ACHN (cell line): ENCODE measurements at regions not wholly inside any gene's neighbourhood (a gene's known extent, or its start where the extent isn't known, plus 50 kb on each side); places are given as distances from the start of the nearest gene placed in this dataset.
"Not testable (repeated sequence)": the region's sequence is repeated elsewhere in the genome, so short reads cannot be mapped to it uniquely, and the experiment has no call there.

Experiments
- DNase-seq: peaks from one replicate; pipeline ENCODE4 v3.0.0-alpha.2; 2015
- in situ Hi-C: cut with HindIII; loops from 2 replicates; pipeline ENCODE4 v1.10.0; 2017; ENCODE audit warnings: low sequenced_read_pairs, low pct_ligation_motif_present, low pct_unique_long_range_greater_than_20kb

- in situ Hi-C loops, result no loop called here
- no peak for DNase-seq
Observed at GRCh38 chr5:93245226-93245625, 335.8 kb downstream of the NR2F1-AS1 start.

GRCh38 chr5:93243481-93243880, 337.5 kb downstream of the NR2F1-AS1 start:
- in situ Hi-C loops, result no loop called here
- no peak for DNase-seq

GRCh38 chr5:93240228-93240834, 340.7 kb downstream of the NR2F1-AS1 start:
- DNase-seq, result no peak
- in situ Hi-C loops, result no loop called here

GRCh38 chr5:93236807-93237421, 344.1 kb downstream of the NR2F1-AS1 start:
- no peak for DNase-seq

GRCh38 chr5:93235761-93236160, 345.3 kb downstream of the NR2F1-AS1 start:
- DNase-seq, result no peak
- in situ Hi-C loops, result no loop called here

More at GRCh38 chr5:93236807-93237421, 344.1 kb downstream of the NR2F1-AS1 start:
- in situ Hi-C loops, result no loop called here

- in situ Hi-C loops, result no loop called here
- DNase-seq, result no peak
Observed at GRCh38 chr5:93226202-93226735, 354.8 kb downstream of the NR2F1-AS1 start.

DNA sequence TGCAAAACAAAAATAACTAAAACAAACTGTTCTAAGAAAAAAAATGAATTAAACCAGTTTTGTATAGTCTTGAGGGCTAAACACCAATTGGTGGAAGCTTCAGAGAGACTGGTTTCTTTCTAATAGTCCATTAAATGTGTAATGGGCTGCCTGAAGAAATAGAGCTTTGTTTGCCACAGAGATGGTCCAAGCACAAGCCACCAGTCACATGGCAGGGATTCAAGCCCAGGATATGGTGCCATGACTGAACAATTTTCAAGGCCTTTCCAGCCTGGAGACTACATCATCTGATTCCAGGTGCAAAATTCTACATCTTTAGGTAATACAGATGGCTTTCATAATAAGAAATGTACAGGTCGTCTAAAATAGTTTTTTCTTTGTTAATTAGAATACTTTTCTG, 355.3 kb downstream of the NR2F1-AS1 start:
- in situ Hi-C loops, result no loop called here
- no peak for DNase-seq

DNA sequence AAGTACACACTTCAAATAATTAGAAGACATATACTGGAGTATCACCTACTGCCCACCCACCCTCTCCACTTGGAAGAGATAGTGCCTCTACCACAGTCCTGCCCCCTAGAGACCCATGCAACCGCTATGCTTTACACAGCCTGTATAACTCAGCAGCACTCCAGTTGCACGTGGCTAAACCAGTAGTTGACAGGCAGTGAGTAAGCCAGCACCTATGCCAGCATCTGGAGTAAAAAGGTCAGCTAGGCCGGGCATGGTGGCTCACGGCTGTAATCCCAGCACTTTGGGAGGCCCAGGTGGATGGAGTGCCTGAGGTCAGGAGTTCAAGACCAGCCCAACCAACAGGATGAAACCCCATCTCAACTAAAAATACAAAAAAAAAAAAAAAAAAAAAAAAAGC, 356.4 kb downstream of the NR2F1-AS1 start:
- in situ Hi-C loops, result no loop called here
- no peak for DNase-seq

DNA sequence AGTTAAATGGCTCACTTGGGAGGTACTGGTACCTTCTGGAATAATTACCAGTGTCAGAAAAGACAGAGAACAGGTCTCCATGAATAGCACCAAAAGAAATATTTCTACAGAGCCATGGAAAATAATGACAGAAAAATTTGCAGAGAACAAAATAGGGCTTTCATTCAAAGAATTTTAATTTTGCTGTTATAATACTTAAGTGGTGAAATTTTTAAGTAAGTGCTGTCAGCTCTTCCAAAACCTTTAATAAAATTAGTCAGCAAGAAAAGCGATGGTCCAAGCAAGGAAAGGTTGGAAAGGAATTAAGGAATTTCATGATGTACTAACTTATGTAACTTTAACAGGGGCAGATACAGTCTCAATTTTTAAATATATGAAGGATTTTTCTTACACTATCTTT, 359.2 kb downstream of the NR2F1-AS1 start:
- no peak for DNase-seq
- in situ Hi-C loops, result no loop called here

- no peak for DNase-seq
- in situ Hi-C loops, result no loop called here
Observed at GRCh38 chr5:93220431-93220830, 360.6 kb downstream of the NR2F1-AS1 start.

DNA sequence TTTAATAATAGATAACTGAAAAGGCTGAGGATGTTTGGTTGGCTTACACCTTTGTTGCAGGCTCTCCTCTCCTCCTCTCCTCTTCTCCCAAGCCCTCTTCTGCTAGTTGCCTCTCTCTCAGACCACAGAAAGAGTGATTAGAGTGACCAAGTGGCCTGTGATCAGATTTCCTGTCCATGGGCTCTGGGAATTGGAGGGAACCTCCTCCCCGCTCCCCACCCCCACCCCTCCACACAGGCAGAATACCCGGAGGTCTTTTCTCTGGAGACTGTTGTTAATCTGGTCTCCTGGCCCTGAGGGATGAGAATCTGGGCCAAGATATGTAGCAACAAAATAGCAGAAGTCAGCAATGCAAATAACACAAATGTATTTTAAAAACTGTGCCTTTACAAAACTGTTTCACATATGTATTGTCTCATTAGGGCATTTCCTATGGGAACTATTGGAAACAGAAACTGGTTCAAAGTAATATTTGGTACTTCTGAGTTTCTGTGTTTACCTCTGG, 361.3 kb downstream of the NR2F1-AS1 start:
- in situ Hi-C loops, result no loop called here
- DNase-seq, result no peak

DNA sequence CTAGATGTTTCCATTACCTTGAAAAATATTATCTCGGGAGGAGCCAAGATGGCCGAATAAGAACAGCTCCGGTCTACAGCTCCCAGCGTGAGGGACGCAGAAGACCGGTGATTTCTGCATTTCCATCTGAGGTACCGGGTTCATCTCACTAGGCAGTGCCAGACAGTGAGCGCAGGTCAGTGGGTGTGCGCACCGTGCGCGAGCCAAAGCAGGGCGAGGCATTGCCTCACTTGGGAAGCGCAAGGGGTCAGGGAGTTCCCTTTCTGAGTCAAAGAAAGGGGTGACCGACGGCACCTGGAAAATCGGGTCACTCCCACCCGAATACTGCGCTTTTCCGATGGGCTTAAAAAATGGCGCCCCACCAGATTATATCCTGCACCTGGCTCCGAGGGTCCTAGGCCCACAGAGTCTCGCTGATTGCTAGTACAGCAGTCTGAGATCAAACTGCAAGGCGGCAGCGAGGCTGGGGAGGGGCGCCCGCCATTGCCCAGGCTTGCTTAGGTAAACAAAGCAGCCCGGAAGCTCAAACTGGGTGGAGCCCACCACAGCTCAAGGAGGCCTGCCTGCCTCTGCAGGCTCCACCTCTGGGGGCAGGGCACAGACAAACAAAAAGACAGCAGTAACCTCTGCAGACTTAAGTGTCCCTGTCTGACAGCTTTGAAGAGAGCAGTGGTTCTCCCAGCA, 367.8 kb downstream of the NR2F1-AS1 start:
- DNase-seq, in situ Hi-C loops: not testable (repeated sequence)

DNA sequence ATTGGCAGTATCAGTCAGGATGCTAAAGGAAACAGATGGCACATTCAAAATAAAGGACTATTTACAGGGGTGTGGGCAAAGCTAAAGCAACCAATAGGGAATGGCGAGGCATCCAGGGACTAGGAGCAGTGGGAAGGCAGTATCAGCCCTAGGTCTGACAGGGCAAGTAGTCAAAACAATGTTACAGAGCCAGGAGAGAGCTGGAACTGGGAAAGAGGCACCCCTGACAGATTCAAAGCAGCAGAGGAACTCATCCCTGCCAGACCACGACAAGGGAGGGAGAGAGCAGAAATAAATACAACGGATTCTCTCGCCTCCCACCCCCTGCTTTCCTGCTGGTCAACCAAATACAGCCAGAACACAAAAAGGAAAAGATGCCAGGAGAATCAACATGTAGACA, 371.5 kb downstream of the NR2F1-AS1 start:
- DNase-seq, result no peak
- in situ Hi-C loops, result no loop called here

- in situ Hi-C loops, result no loop called here
- DNase-seq, result no peak
Observed at GRCh38 chr5:93208141-93208751, 372.8 kb downstream of the NR2F1-AS1 start.

DNA sequence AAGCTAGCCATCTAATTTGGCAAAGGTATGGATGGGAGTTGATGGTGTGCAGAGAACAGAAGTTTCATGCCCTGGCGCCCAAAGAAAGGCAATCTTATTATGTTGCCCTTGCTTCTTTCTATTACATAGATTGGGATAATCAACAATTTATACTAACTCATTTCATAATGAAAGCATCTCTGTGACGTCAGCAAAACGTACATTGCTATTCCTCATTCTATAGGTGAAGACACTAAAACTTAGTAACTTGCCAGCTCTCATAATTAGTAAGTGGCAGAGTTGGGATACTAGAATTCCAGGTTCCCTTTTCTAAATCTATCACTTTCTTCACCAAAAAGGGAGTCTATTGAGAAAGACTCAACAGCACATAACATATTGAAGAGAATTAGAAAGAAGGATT, 374.8 kb downstream of the NR2F1-AS1 start:
- in situ Hi-C loops, result no loop called here
- no peak for DNase-seq

GRCh38 chr5:93201061-93201460, 380.0 kb downstream of the NR2F1-AS1 start:
- DNase-seq, result no peak
- in situ Hi-C loops, result no loop called here

DNA sequence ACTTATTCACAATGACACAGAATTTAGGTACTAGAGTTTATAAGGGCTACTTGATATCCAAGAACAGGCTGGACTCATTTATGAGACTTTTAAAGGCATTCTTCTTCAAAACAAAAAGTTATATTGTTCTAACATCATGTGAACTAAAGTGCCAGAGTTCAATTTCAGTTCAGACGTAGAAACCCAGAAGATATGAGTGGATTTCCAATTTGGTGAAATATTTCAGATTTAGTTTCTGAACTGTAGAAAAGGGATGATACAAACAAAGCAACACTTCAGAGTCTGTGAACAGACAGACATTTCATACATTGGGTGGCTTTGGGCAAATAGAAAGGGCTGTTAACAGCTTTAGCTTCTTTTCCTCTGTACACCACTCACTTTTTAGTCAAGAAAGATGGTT, 384.0 kb downstream of the NR2F1-AS1 start:
- DNase-seq, result no peak
- in situ Hi-C loops, result no loop called here

DNA sequence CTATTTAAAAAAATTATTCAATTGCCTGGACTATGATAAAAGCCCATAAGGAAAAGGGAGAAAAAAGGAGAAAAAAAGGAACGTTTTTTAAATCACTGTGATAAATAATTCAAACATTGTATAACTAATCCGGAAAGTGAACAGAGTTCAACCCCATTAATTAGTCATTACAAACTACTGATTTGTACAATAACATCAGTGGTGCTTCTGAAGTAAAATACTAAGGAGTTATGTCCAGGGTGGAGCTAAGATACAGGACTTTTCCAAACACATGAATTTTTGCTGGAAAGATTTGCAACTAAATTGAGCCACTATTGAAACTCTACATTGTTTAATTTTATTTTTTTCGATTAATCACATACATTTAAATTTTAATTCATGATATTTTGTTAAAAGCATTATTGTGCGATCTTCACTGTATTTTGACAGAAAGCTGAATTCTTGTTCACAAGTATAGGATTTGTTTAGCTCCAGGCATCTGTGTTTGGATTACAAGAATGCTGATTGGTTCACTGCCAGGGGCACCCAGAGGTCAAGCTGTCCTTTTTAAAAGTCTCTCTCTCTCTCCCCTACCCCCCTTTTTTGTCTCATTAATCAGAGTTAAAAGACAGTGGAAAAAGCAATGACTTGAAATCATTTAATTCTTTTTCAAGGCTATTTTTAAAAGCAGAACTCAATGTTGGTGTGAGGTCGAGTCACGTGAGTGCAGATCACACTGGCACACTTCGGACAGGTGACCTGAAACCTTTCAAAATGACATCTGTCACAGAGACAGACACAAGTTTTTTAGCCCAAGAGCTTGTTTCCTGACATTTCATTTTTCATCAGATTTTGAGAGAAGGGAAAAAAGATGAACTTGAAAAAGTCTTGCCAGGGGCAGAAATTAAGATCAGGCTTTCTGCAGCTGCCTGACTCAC, 387.3 kb downstream of the NR2F1-AS1 start:
- in situ Hi-C loops, result no loop called here
- no peak for DNase-seq
